NT2/D1 (cell line): ENCODE measurements at regions not wholly inside any gene's neighbourhood (a gene's known extent, or its start where the extent isn't known, plus 50 kb on each side); places are given as distances from the start of the nearest gene placed in this dataset.

Experiments used
- DNase-seq: peaks from one replicate; pipeline ENCODE4 v3.0.0-alpha.2; 2011; ENCODE audit warnings: low read depth, low spot score
- H3K27me3 ChIP-seq: 2 replicates; pipeline ENCODE4 v1.6.0; 2011; ENCODE audit warnings: mild to moderate bottlenecking; ENCODE audit not compliant: insufficient read length, insufficient read depth
- H3K36me3 ChIP-seq: 2 replicates; pipeline ENCODE4 v1.6.1; 2011; ENCODE audit warnings: mild to moderate bottlenecking, low read length, mixed read lengths; ENCODE audit not compliant: insufficient read depth, insufficient read length
- H3K4me1 ChIP-seq: 2 replicates; pipeline ENCODE4 v1.5.1; 2011; ENCODE audit not compliant: insufficient read depth, insufficient read length
- H3K4me3 ChIP-seq: 2 replicates; pipeline ENCODE4 v1.5.1; 2011; ENCODE audit warnings: low read depth; ENCODE audit not compliant: insufficient read length
- H3K9ac ChIP-seq: 2 replicates; pipeline ENCODE4 v1.6.0; 2011; ENCODE audit warnings: low read depth; ENCODE audit not compliant: insufficient read length
- H3K9me3 ChIP-seq: 2 replicates; pipeline ENCODE4 v1.5.1; 2011; ENCODE audit warnings: mild to moderate bottlenecking, low read length; ENCODE audit not compliant: insufficient read depth
- SUZ12 ChIP-seq: IDR thresholded peaks from 2 replicates; pipeline ENCODE4 v1.6.1; 2011; ENCODE audit not compliant: insufficient read length, insufficient read depth; ENCODE audit errors: extremely low read depth
- YY1 ChIP-seq: IDR thresholded peaks from 2 replicates; pipeline ENCODE4 v1.6.1; 2011; ENCODE audit not compliant: insufficient read length, insufficient read depth
- ZNF274 ChIP-seq: IDR thresholded peaks from 2 replicates; pipeline ENCODE4 v1.6.1; 2011; ENCODE audit warnings: mild to moderate bottlenecking, low read depth, low read length

- H3K9me3 ChIP-seq, result no peaks in the 10 kb centered on the region
- H3K9ac ChIP-seq, result no peak overlapping the region
- H3K4me3 ChIP-seq, result no peak overlapping the region
- TF ChIP-seq YY1 (no peak), ZNF274 (no peak), SUZ12 (no peak)
- no peaks in the 10 kb centered on the region for H3K36me3 ChIP-seq
- no peaks in the 10 kb centered on the region for H3K27me3 ChIP-seq
- H3K4me1 ChIP-seq, result no peaks in the 10 kb centered on the region
- no peak for DNase-seq
Measured at GRCh38 chr6:122284848-122285247, 114.6 kb upstream of the HSF2 start.

- DNase-seq, result no peak
- H3K4me1 ChIP-seq, result no peaks in the 10 kb centered on the region
- no peaks in the 10 kb centered on the region for H3K36me3 ChIP-seq
- no peak overlapping the region for H3K9ac ChIP-seq
- H3K4me3 ChIP-seq, result no peak overlapping the region
- no peaks in the 10 kb centered on the region for H3K9me3 ChIP-seq
- H3K27me3 ChIP-seq, result no peaks in the 10 kb centered on the region
- TF ChIP-seq ZNF274, result no peak
- TF ChIP-seq SUZ12, result no peak
- no peak for TF ChIP-seq YY1
Measured at GRCh38 chr6:122285292-122285913, 114.0 kb upstream of the HSF2 start.

- no peak for TF ChIP-seq YY1
- no peak for TF ChIP-seq SUZ12
- no peak for TF ChIP-seq ZNF274
Measured at GRCh38 chr6:122286512-122286911, 112.9 kb upstream of the HSF2 start.

GRCh38 chr6:122289762-122290539 is 109.5 kb upstream of the HSF2 start:
- TF ChIP-seq ZNF274, result no peak
- TF ChIP-seq YY1, result no peak
- no peak for TF ChIP-seq SUZ12
- no peaks in the 10 kb centered on the region for H3K36me3 ChIP-seq
- no peaks in the 10 kb centered on the region for H3K27me3 ChIP-seq
- no peaks in the 10 kb centered on the region for H3K4me1 ChIP-seq
- H3K9me3 ChIP-seq, result no peaks in the 10 kb centered on the region
- H3K4me3 ChIP-seq, result no peak overlapping the region
- DNase-seq, result peak; percentile 20
- H3K9ac ChIP-seq, result no peak overlapping the region

More at GRCh38 chr6:122286512-122286911, 112.9 kb upstream of the HSF2 start:
- H3K4me3 ChIP-seq, result no peak overlapping the region
- H3K27me3 ChIP-seq, result no peaks in the 10 kb centered on the region
- no peaks in the 10 kb centered on the region for H3K9me3 ChIP-seq
- no peak overlapping the region for H3K9ac ChIP-seq
- H3K4me1 ChIP-seq, result no peaks in the 10 kb centered on the region
- DNase-seq, result no peak
- no peaks in the 10 kb centered on the region for H3K36me3 ChIP-seq

DNA sequence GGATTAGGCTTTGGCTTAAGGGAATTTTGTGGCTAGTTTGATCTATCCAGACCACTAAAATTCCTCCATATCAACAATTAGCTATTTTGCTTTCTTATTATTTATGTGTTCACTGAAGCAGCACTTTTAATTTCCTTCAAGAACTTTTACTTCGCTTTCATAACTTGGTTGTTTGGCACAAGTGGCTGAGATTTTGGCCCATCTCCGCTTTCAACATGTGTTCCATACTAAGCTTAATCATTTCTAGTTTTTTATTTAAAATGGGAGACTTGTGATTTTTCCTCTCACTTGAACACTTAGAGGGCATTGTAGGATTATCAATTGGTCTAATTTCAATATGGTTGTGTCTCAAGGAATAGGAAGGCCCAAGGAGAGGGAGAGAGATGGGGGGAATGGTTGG is 102.4 kb upstream of the HSF2 start:
- H3K4me1 ChIP-seq, result no peaks in the 10 kb centered on the region
- no peaks in the 10 kb centered on the region for H3K36me3 ChIP-seq
- H3K27me3 ChIP-seq, result no peaks in the 10 kb centered on the region
- DNase-seq, result no peak
- H3K9me3 ChIP-seq, result no peaks in the 10 kb centered on the region
- H3K4me3 ChIP-seq, result no peak overlapping the region
- TF ChIP-seq ZNF274 (no peak), YY1 (no peak), SUZ12 (no peak)
- no peak overlapping the region for H3K9ac ChIP-seq

GRCh38 chr6:122302067-122302466 is 97.4 kb upstream of the HSF2 start:
- Histone ChIP-seq H3K36me3 (no peaks in the 10 kb centered on the region), H3K9ac (no peak overlapping the region), H3K4me1 (no peaks in the 10 kb centered on the region), H3K27me3 (no peaks in the 10 kb centered on the region), H3K4me3 (no peak overlapping the region), H3K9me3 (0 out of 2 replicates have a peak, but pooled peaks cover 1% of the 10 kb centered on the region)
- TF ChIP-seq SUZ12 (no peak), YY1 (no peak), ZNF274 (no peak)
- DNase-seq, result no peak

- no peak overlapping the region for H3K4me3 ChIP-seq
- H3K9me3 ChIP-seq, result peaks cover 19% of the 10 kb centered on the region; the same call in 1 of the 2 replicates
- no peak overlapping the region for H3K9ac ChIP-seq
- no peaks in the 10 kb centered on the region for H3K36me3 ChIP-seq
- no peaks in the 10 kb centered on the region for H3K27me3 ChIP-seq
- DNase-seq, result no peak
- no peaks in the 10 kb centered on the region for H3K4me1 ChIP-seq
- TF ChIP-seq SUZ12, result no peak
- TF ChIP-seq ZNF274, result no peak
- TF ChIP-seq YY1, result no peak
Measured at GRCh38 chr6:122307577-122307976, 91.9 kb upstream of the HSF2 start.
